SK-N-SH treated with all-trans-retinoic acid at 6 μM for 48 hours (cell line): ENCODE measurements at regions not wholly inside any gene's neighbourhood (a gene's known extent, or its start where the extent isn't known, plus 50 kb on each side); places are given as distances from the start of the nearest gene placed in this dataset.

ENCODE experiments used
- ATAC-seq: fragments of 200-7000 bp; cut with Tn5 transposase; 3 replicates; pipeline ENCODE4 v1.9.1; 2020; ENCODE audit warnings: mild to moderate bottlenecking, moderate library complexity
- CREB5 ChIP-seq: fragments of 250-450 bp; sonication (Bioruptor Pico); IDR thresholded peaks from 2 replicates; pipeline ENCODE4 v1.5.1; 2020; ENCODE audit warnings: low read depth, mild to moderate bottlenecking, moderate library complexity
- CSDC2 ChIP-seq: fragments of 250-450 bp; sonication (Bioruptor Pico); IDR thresholded peaks from 2 replicates; pipeline ENCODE4 v1.5.0; 2020; ENCODE audit warnings: mild to moderate bottlenecking, moderate library complexity
- ESRRG ChIP-seq: fragments of 250-450 bp; sonication (Bioruptor Pico); IDR thresholded peaks from 2 replicates; pipeline ENCODE4 v1.6.1; 2021; ENCODE audit warnings: mild to moderate bottlenecking
- GLIS3 ChIP-seq: fragments of 250-450 bp; sonication (Bioruptor Pico); IDR thresholded peaks from 2 replicates; pipeline ENCODE4 v1.5.0; 2020; ENCODE audit warnings: mild to moderate bottlenecking, moderate library complexity
- ISL1 ChIP-seq: fragments of 250-450 bp; sonication (Bioruptor Pico); IDR thresholded peaks from 2 replicates; pipeline ENCODE4 v2.1.2; 2022; ENCODE audit warnings: mild to moderate bottlenecking, moderate library complexity
- OSR1 ChIP-seq: fragments of 250-450 bp; sonication (Bioruptor Pico); IDR thresholded peaks from 2 replicates; pipeline ENCODE4 v1.8.0; 2022; ENCODE audit warnings: moderate library complexity, mild to moderate bottlenecking, inconsistent platforms
- PATZ1 ChIP-seq: fragments of 250-450 bp; sonication (Bioruptor Pico); IDR thresholded peaks from 2 replicates; pipeline ENCODE4 v1.8.0; 2020; ENCODE audit warnings: mild to moderate bottlenecking, moderate library complexity, borderline replicate concordance
- PPARA ChIP-seq: fragments of 250-450 bp; sonication (Bioruptor Pico); IDR thresholded peaks from 2 replicates; pipeline ENCODE4 v1.5.0; 2020; ENCODE audit warnings: mild to moderate bottlenecking, borderline replicate concordance
- RARB ChIP-seq: fragments of 250-450 bp; sonication (Bioruptor Pico); IDR thresholded peaks from 2 replicates; pipeline ENCODE4 v1.8.0; 2021; ENCODE audit warnings: mild to moderate bottlenecking, moderate library complexity
- SNAI2 ChIP-seq: fragments of 250-450 bp; sonication (Bioruptor Pico); IDR thresholded peaks from 2 replicates; pipeline ENCODE4 v1.5.0; 2020; ENCODE audit warnings: mild to moderate bottlenecking, moderate library complexity
- TCF4 ChIP-seq: fragments of 250-450 bp; sonication (Bioruptor Pico); IDR thresholded peaks from 2 replicates; pipeline ENCODE4 v1.8.0; 2021; ENCODE audit warnings: mild to moderate bottlenecking, moderate library complexity, borderline replicate concordance
- TSHZ2 ChIP-seq: fragments of 250-450 bp; sonication (Bioruptor Pico); IDR thresholded peaks from 2 replicates; pipeline ENCODE4 v1.5.0; 2020; ENCODE audit warnings: mild to moderate bottlenecking, moderate library complexity
- ZC3H10 ChIP-seq: fragments of 250-450 bp; sonication (Bioruptor Pico); IDR thresholded peaks from 2 replicates; pipeline ENCODE4 v1.5.1; 2021; ENCODE audit warnings: mild to moderate bottlenecking, moderate library complexity
- ZFP30 ChIP-seq: fragments of 450-650 bp; formaldehyde crosslinking; IDR thresholded peaks from 2 replicates; pipeline ENCODE4 v1.5.0; 2022; ENCODE audit warnings: mild to moderate bottlenecking, moderate library complexity
- ZNF565 ChIP-seq: fragments of 450-650 bp; formaldehyde crosslinking; conservative IDR thresholded peaks from 2 replicates; pipeline ENCODE4 v1.5.0; 2020; ENCODE audit warnings: low read depth, mild to moderate bottlenecking, moderate library complexity
- ZNF8 ChIP-seq: fragments of 450-650 bp; formaldehyde crosslinking; IDR thresholded peaks from 2 replicates; pipeline ENCODE4 v1.5.0; 2020; ENCODE audit warnings: mild to moderate bottlenecking, moderate library complexity

- TF ChIP-seq TSHZ2, result no peak
Measured at GRCh38 chr5:54758038-54758437, 227.4 kb downstream of the ESM1 start (continued).

- no peak for TF ChIP-seq PATZ1 (CRISPR knock-in tag)
- no peak for TF ChIP-seq ISL1 (CRISPR knock-in tag)
- no peak for TF ChIP-seq ZNF8
- TF ChIP-seq ZNF565 (CRISPR knock-in tag), result no peak
- TF ChIP-seq CSDC2 (CRISPR knock-in tag), result no peak
- TF ChIP-seq ZFP30, result no peak
- TF ChIP-seq CREB5 (CRISPR knock-in tag), result no peak
- TF ChIP-seq TSHZ2, result no peak
- no peak for ATAC-seq
Measured at GRCh38 chr5:54757541-54757940, 227.9 kb downstream of the ESM1 start.

GRCh38 chr5:54756796-54757402 lies 228.5 kb downstream of the ESM1 start:
- TF ChIP-seq ZC3H10 (CRISPR knock-in tag), result no peak
- no peak for TF ChIP-seq SNAI2 (CRISPR knock-in tag)
- no peak for TF ChIP-seq ESRRG (CRISPR knock-in tag)
- no peak for TF ChIP-seq ZFP30
- no peak for TF ChIP-seq TSHZ2
- TF ChIP-seq OSR1, result no peak
- TF ChIP-seq ZNF565 (CRISPR knock-in tag), result no peak
- TF ChIP-seq ISL1 (CRISPR knock-in tag), result no peak
- no peak for TF ChIP-seq ZNF8
- TF ChIP-seq PPARA (CRISPR knock-in tag), result no peak
- no peak for TF ChIP-seq PATZ1 (CRISPR knock-in tag)
- no peak for TF ChIP-seq RARB
- no peak for TF ChIP-seq GLIS3 (CRISPR knock-in tag)
- no peak for TF ChIP-seq CREB5 (CRISPR knock-in tag)
- TF ChIP-seq TCF4 (CRISPR knock-in tag), result no peak

More at GRCh38 chr5:54756796-54757402, 228.5 kb downstream of the ESM1 start:
- ATAC-seq, result no peak
